Epithelial cell of esophagus (primary cell): ENCODE measurements at regions not wholly inside any gene's neighbourhood (a gene's known extent, or its start where the extent isn't known, plus 50 kb on each side); places are given as distances from the start of the nearest gene placed in this dataset.

Experiments used
- DNase-seq: peaks from one replicate; pipeline ENCODE4 v3.0.0; 2010; ENCODE audit warnings: low read depth
- H3K4me3 ChIP-seq: 2 replicates; pipeline ENCODE4 v1.5.1; 2011; ENCODE audit warnings: mild to moderate bottlenecking, low read length, control low read depth
- TF ChIP-seq, protein P1 (sequence below): IDR thresholded peaks from 2 replicates; pipeline ENCODE4 v1.5.1; 2011; ENCODE audit warnings: low read depth, mild to moderate bottlenecking, low read length, control low read depth, inconsistent platforms; ENCODE audit not compliant: insufficient read depth; ENCODE audit errors: missing control alignments

DNA sequence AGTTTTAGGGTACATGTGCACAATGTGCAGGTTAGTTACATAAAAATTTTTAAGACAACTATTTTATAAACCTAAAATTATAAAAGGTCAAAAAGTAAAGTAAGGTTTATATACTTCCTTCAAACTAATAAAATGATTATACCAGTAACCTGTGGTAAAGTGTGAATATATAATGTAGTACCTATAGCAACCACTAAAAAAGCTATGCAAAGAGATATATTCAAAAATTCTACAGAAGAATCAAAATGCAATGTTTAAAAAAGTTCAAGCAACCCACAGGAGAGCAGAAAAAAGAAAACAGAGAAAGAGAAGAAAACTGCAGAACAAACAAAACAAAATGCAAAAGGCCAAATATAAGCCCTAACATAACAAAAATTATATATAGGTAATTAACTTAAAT, 379.5 kb upstream of the GALNTL6 start:
- TF ChIP-seq, protein P1, sequence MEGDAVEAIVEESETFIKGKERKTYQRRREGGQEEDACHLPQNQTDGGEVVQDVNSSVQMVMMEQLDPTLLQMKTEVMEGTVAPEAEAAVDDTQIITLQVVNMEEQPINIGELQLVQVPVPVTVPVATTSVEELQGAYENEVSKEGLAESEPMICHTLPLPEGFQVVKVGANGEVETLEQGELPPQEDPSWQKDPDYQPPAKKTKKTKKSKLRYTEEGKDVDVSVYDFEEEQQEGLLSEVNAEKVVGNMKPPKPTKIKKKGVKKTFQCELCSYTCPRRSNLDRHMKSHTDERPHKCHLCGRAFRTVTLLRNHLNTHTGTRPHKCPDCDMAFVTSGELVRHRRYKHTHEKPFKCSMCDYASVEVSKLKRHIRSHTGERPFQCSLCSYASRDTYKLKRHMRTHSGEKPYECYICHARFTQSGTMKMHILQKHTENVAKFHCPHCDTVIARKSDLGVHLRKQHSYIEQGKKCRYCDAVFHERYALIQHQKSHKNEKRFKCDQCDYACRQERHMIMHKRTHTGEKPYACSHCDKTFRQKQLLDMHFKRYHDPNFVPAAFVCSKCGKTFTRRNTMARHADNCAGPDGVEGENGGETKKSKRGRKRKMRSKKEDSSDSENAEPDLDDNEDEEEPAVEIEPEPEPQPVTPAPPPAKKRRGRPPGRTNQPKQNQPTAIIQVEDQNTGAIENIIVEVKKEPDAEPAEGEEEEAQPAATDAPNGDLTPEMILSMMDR = no peak
- DNase-seq = no peak

DNA sequence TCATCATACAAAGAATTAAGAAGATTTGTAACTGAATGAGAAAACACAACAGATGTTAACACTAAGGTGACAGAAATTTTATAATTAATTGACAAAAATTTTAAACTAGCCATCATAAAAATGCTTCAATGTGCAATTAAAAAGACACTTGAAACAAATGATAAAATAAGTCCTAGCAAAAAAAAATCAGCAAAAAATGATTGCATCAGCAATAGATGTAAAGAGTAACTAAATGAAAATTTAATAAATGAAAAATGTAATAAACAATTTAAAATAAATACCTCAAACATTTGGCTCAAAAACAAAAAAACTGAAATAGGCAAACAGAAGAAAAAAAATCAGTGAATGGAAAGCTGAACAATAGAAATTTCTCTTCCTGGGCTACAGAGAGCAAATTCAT, 380.7 kb upstream of the GALNTL6 start:
- TF ChIP-seq, protein P1 = no peak
- H3K4me3 ChIP-seq = no peak overlapping the region
- DNase-seq = no peak

More for the DNA sequence above, 379.5 kb upstream of the GALNTL6 start:
- no peak overlapping the region for H3K4me3 ChIP-seq

DNA sequence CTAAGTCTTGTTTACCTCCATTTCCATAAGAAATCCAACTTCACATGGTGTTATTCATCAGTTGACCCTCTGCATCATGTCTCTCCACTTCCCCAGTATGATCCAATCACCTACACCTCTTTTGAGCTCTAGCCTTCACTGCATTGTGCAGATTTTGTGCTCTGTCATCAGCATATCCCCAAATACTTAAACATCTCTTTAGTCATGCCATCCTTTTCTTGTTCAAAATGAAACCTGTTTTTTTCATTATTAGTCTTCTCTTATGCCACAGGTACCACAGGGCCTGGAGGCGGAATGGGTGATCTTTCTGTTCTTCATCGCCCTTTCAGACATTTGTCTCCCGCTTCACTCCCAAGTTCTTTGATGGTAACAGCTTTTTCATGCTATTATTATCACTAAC, 382.7 kb upstream of the GALNTL6 start:
- H3K4me3 ChIP-seq = no peak overlapping the region
- no peak for DNase-seq
- TF ChIP-seq, protein P1 = no peak

DNA sequence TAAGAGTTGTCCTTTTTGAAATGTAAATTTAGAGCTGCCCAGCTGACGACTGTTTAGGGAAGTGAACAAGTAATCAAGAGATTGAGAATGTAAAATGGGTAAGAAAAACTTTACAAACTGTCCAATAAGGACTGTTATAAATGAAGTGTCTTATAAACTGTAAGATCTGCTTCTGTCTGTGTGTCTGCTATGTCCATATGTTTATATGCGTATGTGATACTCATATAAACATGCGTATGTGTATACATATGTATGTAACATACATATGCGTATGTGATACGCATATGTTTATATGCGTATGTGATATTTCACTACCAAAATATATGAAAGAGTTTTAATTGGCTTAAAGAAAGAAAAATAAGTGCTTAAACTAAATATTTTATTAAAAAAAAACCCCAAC, 416.0 kb upstream of the GALNTL6 start:
- DNase-seq = no peak

DNA sequence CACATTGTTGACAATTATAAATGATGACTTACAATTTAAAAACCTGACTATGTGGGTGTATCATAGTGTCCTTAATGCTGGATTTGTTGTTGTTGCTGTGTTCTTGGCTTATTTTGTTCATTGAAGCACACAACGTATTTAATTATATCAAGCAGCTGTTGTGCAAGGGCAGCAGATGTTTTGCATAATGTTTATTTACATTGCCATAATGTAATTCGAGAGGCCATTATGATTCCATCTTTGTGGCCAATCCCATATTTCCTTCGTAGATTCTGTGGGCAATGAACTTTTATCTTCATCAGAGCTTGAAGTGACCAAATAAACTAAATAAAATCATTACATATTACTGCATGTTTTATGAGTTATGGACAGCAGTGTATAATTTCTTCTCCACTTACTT, 422.6 kb upstream of the GALNTL6 start:
- DNase-seq = no peak
- no peak overlapping the region for H3K4me3 ChIP-seq
- TF ChIP-seq, protein P1 = no peak

More for the DNA sequence above, 416.0 kb upstream of the GALNTL6 start:
- TF ChIP-seq, protein P1 = no peak
- no peak overlapping the region for H3K4me3 ChIP-seq

DNA sequence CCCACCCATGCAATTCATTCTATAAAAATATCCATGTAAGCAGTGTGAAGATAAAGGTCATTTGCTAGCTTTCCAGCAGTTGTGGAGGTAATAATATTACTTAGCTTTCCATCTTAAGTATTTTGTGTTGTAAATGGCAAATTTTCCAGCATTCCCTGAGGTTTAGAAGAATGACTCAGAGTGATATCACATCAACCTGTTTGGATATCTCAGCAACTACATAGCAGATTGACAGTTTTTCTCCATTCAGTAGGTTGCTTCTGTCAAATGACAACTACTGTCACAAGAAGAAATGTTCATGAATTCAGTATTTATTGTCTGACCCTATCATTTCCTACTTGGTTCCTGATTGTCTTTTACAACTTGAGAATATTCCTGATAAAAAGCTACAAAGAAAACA, 434.9 kb upstream of the GALNTL6 start:
- TF ChIP-seq, protein P1 = no peak
- peak; percentile 1 for DNase-seq
- no peak overlapping the region for H3K4me3 ChIP-seq

DNA sequence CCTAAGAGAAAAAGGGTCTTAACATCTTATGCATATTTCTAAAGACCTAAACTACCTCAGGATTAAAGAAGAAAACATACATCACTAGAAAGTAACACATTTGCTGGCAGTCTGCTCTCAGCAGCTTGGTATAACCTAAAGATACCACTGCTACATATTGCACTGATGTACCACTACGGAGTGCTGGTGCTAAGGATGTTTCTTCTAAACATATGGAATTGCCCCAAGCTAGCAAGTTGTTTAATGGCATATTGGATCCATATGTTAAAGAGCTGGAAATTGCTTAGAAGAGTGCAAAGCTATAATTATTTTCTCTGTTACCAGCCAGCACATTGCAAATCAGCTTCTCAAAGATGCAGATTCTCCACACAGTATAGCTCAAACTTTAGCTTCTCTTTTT, 436.5 kb upstream of the GALNTL6 start:
- TF ChIP-seq, protein P1 = no peak
- no peak for DNase-seq
- no peak overlapping the region for H3K4me3 ChIP-seq
